K562 (cell line): ENCODE measurements at regions not wholly inside any gene's neighbourhood (a gene's known extent, or its start where the extent isn't known, plus 50 kb on each side); places are given as distances from the start of the nearest gene placed in this dataset.

Experiments used
- ELF4 ChIP-seq: fragments of 450-650 bp; formaldehyde crosslinking; IDR thresholded peaks from 2 replicates; pipeline ENCODE4 v1.4.0; 2022; ENCODE audit warnings: missing genetic modification characterization
- LCOR ChIP-seq: sonication (generic); formaldehyde crosslinking; IDR thresholded peaks from 2 replicates; pipeline ENCODE4 v1.8.0; 2022; ENCODE audit warnings: mild to moderate bottlenecking, missing genetic modification reagents
- POLR2G ChIP-seq: fragments of 200-400 bp; formaldehyde crosslinking; IDR thresholded peaks from 2 replicates; pipeline ENCODE4 v1.6.1; 2017; ENCODE audit warnings: low read depth, mild to moderate bottlenecking, antibody characterized with exemption, low read length, moderate library complexity
- TARDBP ChIP-seq: fragments of 450-650 bp; IDR thresholded peaks from 2 replicates; pipeline ENCODE4 v1.6.1; 2016
- TCFL5 ChIP-seq: fragments of 250-450 bp; sonication (Bioruptor Pico); conservative IDR thresholded peaks from 2 replicates; pipeline ENCODE4 v1.6.1; 2021; ENCODE audit warnings: mild to moderate bottlenecking, moderate library complexity, matching md5 sums
- TF ChIP-seq, protein P1 (sequence below), 2 experiments: fragments of 450-650 bp in 1 of 2; IDR thresholded peaks; 2 replicates each; pipeline ENCODE4 v1.6.1; 2011 to 2017; ENCODE audit warnings: low read depth in 2 of 2, antibody characterized with exemption in 1 of 2, borderline replicate concordance in 1 of 2, low read length in 1 of 2, mild to moderate bottlenecking in 1 of 2, mixed read lengths in 1 of 2; ENCODE audit not compliant: control insufficient read depth in 1 of 2
- TF ChIP-seq, protein P2 (sequence below): sonication (generic); formaldehyde crosslinking; IDR thresholded peaks from 2 replicates; pipeline ENCODE4 v1.8.0; 2022; ENCODE audit warnings: missing genetic modification reagents, mild to moderate bottlenecking, borderline replicate concordance
- TF ChIP-seq, protein P3 (sequence below): fragments of 450-650 bp; conservative IDR thresholded peaks from 2 replicates; pipeline ENCODE4 v1.6.1; 2016; ENCODE audit warnings: missing genetic modification characterization, low read depth, mild to moderate bottlenecking, control low read depth, missing compliant biosample characterization
- TF ChIP-seq, protein P4 (sequence below): fragments of 150-350 bp; IDR thresholded peaks from 2 replicates; pipeline ENCODE4 v1.6.1; 2014; ENCODE audit warnings: low read depth, mild to moderate bottlenecking, low read length, borderline replicate concordance
- TF ChIP-seq, protein P5 (sequence below): sonication (generic); formaldehyde crosslinking; IDR thresholded peaks from 2 replicates; pipeline ENCODE4 v1.8.1; 2023; ENCODE audit warnings: mild to moderate bottlenecking, missing genetic modification reagents

DNA sequence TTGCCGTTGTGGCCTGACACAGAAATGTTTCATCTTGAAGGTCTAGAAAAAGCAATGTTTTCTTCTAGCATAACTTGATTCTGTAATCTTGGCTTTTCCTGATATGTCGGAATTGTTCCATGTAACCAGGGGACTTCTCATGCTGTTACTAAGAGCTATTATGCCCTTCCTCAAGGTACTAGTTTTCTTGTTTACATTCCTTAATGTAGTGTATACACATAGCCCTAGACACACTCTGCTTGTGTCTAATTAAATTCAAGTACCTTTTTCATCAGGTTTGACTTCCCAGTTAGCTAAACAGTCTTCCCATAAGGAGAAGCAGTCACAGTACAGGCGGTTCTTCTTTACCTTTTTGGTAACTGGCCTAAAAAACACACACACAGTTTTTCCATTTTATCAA lies 89.4 kb upstream of the KCNK12 start (continued):
- TF ChIP-seq, protein P1, sequence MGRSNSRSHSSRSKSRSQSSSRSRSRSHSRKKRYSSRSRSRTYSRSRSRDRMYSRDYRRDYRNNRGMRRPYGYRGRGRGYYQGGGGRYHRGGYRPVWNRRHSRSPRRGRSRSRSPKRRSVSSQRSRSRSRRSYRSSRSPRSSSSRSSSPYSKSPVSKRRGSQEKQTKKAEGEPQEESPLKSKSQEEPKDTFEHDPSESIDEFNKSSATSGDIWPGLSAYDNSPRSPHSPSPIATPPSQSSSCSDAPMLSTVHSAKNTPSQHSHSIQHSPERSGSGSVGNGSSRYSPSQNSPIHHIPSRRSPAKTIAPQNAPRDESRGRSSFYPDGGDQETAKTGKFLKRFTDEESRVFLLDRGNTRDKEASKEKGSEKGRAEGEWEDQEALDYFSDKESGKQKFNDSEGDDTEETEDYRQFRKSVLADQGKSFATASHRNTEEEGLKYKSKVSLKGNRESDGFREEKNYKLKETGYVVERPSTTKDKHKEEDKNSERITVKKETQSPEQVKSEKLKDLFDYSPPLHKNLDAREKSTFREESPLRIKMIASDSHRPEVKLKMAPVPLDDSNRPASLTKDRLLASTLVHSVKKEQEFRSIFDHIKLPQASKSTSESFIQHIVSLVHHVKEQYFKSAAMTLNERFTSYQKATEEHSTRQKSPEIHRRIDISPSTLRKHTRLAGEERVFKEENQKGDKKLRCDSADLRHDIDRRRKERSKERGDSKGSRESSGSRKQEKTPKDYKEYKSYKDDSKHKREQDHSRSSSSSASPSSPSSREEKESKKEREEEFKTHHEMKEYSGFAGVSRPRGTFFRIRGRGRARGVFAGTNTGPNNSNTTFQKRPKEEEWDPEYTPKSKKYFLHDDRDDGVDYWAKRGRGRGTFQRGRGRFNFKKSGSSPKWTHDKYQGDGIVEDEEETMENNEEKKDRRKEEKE (IDR thresholded peaks at IDR 0.05; ENCODE audit: borderline replicate concordance in 1 of 2, control insufficient read depth in 1 of 2, low read depth in 2 of 2, low read length in 1 of 2): no peak
- TF ChIP-seq, protein P2, sequence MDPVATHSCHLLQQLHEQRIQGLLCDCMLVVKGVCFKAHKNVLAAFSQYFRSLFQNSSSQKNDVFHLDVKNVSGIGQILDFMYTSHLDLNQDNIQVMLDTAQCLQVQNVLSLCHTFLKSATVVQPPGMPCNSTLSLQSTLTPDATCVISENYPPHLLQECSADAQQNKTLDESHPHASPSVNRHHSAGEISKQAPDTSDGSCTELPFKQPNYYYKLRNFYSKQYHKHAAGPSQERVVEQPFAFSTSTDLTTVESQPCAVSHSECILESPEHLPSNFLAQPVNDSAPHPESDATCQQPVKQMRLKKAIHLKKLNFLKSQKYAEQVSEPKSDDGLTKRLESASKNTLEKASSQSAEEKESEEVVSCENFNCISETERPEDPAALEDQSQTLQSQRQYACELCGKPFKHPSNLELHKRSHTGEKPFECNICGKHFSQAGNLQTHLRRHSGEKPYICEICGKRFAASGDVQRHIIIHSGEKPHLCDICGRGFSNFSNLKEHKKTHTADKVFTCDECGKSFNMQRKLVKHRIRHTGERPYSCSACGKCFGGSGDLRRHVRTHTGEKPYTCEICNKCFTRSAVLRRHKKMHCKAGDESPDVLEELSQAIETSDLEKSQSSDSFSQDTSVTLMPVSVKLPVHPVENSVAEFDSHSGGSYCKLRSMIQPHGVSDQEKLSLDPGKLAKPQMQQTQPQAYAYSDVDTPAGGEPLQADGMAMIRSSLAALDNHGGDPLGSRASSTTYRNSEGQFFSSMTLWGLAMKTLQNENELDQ: no peak
- no peak for TF ChIP-seq LCOR (CRISPR knock-in tag)
- TF ChIP-seq POLR2G: no peak
- TF ChIP-seq, protein P3, sequence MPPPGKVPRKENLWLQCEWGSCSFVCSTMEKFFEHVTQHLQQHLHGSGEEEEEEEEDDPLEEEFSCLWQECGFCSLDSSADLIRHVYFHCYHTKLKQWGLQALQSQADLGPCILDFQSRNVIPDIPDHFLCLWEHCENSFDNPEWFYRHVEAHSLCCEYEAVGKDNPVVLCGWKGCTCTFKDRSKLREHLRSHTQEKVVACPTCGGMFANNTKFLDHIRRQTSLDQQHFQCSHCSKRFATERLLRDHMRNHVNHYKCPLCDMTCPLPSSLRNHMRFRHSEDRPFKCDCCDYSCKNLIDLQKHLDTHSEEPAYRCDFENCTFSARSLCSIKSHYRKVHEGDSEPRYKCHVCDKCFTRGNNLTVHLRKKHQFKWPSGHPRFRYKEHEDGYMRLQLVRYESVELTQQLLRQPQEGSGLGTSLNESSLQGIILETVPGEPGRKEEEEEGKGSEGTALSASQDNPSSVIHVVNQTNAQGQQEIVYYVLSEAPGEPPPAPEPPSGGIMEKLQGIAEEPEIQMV: no peak
- TF ChIP-seq TARDBP: no peak
- TF ChIP-seq, protein P4, sequence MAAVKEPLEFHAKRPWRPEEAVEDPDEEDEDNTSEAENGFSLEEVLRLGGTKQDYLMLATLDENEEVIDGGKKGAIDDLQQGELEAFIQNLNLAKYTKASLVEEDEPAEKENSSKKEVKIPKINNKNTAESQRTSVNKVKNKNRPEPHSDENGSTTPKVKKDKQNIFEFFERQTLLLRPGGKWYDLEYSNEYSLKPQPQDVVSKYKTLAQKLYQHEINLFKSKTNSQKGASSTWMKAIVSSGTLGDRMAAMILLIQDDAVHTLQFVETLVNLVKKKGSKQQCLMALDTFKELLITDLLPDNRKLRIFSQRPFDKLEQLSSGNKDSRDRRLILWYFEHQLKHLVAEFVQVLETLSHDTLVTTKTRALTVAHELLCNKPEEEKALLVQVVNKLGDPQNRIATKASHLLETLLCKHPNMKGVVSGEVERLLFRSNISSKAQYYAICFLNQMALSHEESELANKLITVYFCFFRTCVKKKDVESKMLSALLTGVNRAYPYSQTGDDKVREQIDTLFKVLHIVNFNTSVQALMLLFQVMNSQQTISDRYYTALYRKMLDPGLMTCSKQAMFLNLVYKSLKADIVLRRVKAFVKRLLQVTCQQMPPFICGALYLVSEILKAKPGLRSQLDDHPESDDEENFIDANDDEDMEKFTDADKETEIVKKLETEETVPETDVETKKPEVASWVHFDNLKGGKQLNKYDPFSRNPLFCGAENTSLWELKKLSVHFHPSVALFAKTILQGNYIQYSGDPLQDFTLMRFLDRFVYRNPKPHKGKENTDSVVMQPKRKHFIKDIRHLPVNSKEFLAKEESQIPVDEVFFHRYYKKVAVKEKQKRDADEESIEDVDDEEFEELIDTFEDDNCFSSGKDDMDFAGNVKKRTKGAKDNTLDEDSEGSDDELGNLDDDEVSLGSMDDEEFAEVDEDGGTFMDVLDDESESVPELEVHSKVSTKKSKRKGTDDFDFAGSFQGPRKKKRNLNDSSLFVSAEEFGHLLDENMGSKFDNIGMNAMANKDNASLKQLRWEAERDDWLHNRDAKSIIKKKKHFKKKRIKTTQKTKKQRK: no peak
- no peak for TF ChIP-seq TCFL5 (CRISPR knock-in tag)
- TF ChIP-seq, protein P5, sequence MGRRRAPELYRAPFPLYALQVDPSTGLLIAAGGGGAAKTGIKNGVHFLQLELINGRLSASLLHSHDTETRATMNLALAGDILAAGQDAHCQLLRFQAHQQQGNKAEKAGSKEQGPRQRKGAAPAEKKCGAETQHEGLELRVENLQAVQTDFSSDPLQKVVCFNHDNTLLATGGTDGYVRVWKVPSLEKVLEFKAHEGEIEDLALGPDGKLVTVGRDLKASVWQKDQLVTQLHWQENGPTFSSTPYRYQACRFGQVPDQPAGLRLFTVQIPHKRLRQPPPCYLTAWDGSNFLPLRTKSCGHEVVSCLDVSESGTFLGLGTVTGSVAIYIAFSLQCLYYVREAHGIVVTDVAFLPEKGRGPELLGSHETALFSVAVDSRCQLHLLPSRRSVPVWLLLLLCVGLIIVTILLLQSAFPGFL (CRISPR knock-in tag): no peak
- TF ChIP-seq ELF4 (CRISPR knock-in tag): no peak
- TF ChIP-seq, all 486 proteins: peak for 0
